HG02571 (cell line): ENCODE measurements at regions not wholly inside any gene's neighbourhood (a gene's known extent, or its start where the extent isn't known, plus 50 kb on each side); places are given as distances from the start of the nearest gene placed in this dataset.

Source experiments
- ATAC-seq: cut with Tn5 transposase; IDR thresholded peaks from one replicate; pipeline ENCODE4 v1.9.1; 2021; ENCODE audit warnings: mild to moderate bottlenecking, moderate library complexity; ENCODE audit not compliant: unreplicated experiment

DNA sequence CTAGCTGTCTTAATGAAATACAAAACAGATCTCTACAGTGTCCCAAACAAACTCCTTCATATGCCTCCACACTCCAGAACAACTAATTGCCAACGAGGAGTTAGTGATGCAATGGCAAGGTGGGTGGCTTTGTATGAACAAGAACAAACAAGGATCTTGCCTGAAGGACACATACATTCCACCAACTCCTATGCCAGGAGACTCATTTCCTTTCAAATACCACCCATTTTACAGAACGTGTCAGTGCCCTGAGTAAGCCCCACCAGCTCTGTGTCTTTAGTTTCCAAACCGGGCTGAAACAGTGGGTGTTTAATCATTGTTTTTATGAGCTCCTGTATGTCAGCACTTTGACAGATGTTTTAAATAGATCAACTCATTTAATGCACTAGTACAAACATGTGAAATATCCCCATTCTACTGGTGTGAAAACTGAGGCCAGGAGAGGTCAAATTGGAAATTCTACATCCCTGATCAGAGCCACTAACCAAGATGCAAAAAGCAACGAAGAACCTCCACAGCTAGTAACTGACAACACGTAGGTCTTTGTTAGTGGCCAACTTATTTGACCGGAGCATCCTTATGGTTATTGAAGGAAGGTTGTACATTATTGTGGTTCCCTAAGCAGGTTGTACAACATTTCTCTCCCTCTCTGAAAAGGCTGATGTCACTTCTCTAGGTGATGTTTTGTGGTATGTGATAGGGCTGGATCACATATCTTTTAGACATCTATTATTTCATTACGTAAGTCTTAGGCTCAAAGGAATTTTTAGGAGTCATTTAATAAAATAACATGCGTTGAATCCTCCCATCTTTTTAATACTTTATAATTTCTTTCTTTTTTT lies 534.9 kb upstream of the TNP1 start:
- ATAC-seq, result no peak

DNA sequence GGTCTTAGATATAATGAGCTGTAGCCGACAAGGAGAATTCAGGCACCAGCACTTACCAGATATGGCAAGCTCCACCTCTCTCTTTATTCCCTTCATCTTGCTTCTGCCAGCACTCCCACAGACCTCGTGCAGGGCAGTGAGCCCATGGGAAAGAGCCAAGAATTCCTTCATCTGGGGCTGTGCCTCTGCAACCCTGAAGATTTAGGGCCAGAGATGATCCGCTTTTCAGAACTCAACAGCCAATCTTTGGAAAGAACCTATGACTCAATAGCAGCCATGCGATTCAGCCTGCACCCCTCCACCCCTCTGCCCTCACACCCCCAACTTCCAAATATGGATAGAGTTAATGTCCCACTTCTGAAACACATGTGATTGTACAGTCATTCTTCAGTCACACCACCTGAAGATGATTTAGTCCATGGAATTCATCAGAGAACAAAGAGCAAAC lies 533.7 kb upstream of the TNP1 start:
- no peak for ATAC-seq

DNA sequence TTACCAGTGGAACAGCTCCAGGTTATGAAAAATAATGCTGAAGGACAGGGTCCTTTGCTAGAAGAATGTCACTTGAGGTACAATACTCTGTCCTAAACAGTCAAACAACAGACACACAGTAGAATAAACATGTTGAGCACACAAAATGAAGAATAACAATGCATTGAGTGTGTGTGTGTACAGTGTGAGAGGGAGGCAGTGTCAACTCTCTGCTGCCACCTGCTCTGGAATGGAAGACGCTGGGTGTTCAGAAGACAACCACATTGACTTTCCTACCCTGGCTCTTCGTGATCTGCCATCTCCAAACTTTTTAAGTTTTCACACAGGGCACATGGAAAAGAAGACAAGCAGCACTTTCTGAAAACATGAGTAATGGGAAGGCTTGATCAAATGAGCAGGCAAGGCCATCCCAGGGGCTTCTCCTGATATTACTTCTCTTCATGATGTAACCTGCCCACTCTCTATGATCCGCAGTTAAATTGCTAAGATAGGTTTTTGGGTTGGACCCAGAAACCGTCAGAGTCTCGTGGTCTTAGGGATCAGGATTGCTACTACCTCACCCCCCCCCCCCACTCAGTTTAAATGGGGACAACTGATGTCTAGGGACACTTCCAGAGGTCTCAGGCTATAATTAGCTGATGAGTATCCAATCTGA lies 533.2 kb upstream of the TNP1 start:
- ATAC-seq, result no peak

DNA sequence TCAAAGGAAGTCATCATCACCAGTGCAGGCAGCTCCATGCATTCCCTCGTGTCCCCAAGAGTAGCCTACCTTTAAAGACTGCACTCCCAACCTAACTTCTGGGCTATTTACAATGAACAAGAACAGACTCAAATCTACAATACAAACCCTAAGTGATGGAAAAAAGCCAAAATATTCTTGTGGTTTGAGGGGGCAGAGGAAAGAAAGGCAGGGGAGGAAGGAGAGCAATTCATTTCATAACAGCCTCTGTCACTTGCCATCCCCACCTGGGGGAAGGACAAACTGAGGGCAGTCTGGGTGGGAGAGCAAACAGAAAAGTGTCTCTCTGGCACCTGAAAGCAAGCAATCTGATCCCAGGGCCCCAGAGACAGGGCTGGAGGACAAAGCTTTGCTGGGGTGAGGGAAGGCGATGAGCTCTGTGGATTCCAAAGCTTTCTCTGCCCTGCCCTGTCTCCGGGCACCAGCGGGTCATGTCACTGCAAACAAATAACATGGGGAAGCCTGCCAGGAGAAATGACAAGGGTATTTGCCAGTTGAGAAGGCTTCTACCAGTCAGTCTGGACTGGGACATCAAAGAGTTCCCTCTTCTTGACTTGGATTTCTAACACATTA lies 528.0 kb upstream of the TNP1 start:
- no peak for ATAC-seq

DNA sequence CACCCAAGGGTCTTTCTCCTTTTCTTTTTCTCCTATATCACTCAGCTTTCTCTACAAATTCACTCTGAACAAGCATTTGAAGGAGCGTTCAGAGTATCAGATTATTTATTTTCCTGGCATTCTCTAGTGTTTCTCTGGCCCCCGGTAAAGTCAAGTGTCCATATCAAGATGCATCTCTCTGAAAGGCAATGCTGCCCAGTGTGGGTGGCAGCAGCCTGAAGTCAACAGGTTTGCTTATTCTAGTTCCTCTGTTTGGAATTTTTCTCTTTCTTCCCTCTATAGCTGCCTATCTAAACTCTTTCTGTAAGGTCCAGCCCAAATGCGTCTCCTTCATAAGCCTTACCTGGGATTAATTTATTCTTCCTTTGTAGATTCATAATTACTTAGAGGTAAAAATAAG lies 526.2 kb upstream of the TNP1 start:
- ATAC-seq, result no peak

DNA sequence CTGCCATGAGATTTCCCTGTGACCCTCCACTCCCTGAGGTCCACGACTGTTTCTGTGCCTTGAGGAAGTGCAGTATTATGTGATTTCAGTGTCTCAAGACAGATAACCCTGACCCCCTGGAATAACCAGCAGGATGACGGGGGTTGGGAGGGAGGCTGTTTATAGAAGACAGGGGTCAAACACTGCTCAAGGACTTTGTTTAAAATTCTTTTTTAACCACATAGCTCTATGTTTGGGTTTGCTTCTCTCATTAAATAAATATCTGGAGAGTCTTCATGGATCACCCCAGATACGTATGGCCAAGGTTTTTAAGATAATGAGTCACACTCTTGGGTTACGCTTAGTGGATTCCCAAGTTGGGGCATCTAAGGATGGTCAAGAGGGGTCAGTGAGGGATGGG lies 523.8 kb upstream of the TNP1 start:
- ATAC-seq, result no peak

DNA sequence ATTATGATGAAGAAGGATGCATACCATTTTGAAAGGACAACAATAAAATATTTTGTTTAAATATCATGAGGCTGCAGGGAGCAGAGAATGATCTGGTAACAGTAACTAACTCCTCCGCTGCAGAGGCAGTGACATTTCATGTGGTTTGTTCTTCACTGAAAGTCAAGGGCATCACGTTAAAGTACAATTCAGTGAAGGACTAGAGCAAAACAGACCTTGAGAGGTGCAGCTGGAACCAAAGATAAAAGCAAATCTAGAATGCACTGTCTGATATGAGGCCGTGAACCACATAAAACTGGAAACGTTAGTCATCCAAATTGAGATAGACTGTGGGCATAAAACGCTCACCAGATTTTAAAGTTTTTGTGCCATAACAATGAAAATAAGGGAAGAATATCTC lies 522.9 kb upstream of the TNP1 start:
- no peak for ATAC-seq

DNA sequence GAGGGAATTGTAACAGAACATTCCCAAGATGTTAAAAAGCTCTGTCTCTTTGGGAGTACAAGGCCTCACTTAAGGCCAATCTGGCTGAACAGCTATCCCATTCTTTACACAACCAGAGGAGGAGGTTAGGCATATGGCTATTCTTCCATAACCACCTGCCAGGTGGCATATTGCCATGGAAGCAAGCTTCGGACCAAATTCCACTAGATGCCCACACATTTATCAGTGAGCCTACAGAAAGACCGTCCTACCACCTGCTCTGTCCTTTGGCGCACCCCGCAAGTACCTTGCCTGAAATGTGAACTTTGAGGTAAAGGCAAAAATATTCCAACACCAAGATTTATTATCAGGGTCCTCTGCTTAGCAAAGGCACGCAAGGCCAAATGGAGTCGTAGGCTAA lies 519.9 kb upstream of the TNP1 start:
- no peak for ATAC-seq

DNA sequence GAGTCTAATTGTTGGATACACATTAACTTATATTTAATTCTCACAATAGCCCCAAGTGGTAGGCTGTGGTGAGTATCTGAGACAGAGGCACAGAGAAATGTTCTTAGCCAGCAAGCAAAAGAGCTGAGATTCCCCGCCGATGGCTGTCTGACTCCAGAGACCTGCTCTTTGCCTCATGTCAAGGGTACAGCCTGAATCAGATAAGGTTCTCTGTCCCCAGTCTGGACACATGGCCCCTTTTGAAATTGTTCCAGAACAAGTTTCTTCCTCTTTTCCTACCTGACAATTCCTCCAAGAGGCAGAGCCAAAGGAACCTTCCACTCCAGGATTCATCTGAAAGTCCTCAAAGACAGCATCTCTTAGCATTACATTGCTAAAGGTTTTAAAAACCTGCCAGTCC lies 512.9 kb upstream of the TNP1 start:
- ATAC-seq, result no peak

DNA sequence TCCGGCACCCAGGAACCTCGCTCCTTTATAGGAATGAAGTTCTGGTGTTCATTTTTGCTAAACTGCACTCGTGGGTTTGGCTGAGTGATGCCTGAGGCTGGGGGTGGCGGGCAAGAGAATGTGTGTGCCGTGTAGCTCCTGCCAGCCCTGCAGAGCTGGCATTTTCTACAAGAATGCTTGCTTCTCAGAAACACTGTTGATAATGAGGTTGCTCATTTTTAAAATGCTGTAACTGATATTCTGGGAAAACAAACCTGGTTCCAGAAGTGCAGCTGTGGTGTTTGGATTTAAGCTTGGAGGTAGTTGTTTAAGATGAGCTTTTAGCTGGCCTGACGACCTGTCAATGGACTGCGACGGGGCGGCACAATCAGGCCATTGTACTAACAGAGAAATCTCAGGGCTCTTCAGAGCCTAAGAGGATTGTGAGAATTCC lies 511.9 kb upstream of the TNP1 start:
- no peak for ATAC-seq

DNA sequence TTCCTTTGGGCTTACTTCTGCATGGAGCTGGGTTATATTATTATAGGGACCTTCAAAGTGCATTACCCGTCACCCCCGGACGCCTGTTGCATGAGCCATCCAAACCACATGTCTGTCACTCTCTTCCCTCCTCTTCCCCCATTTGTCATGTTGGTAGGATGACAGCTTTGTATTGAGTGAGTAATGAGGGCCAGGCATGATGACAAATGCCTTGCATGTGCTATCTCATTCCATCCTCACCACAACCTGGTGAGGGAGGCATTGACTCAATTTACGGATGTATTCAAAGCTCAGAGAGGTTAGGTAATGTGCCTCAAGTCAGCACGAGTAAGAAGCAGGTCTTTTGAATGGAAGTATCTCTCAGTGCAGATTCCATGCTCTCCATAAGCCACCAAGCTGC lies 510.5 kb upstream of the TNP1 start:
- no peak for ATAC-seq

DNA sequence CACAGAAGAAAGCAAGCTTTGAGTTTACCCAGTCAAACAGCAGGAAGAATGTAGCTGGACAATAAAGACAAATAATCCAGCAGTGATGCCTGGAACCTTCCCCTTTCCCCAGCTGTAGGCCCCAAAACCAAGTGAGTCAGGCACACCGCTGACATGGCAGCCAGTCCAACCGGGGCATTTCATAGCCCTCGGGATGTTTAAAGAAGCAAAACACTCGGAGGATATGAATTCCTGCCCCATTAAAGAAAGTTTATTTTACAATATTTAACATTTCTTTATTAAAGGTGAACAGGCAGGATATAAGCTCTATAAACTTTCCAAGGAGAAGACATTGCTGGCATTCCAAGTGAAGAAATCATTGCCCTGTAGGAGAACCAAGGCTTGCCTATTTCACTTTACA lies 507.6 kb upstream of the TNP1 start:
- ATAC-seq, result no peak

DNA sequence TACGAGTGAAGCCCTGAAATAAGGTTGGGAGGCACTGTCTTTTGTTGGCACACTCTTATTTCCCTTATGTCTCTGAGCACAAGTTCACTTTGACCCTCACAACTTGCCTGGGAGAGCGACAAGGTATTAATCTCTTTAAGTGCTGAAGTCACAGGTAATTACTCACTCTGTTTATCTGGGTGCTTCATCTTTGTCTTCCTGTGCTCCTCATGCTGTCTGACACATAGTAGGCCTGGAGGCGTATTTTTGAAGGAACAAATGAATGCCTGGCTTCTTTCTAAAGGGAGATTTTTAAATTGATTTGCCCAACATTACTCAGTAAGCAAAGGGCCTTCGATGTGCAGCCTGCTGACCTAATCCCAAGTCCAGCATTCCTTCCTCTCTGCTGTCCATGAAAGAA lies 507.1 kb upstream of the TNP1 start:
- no peak for ATAC-seq

DNA sequence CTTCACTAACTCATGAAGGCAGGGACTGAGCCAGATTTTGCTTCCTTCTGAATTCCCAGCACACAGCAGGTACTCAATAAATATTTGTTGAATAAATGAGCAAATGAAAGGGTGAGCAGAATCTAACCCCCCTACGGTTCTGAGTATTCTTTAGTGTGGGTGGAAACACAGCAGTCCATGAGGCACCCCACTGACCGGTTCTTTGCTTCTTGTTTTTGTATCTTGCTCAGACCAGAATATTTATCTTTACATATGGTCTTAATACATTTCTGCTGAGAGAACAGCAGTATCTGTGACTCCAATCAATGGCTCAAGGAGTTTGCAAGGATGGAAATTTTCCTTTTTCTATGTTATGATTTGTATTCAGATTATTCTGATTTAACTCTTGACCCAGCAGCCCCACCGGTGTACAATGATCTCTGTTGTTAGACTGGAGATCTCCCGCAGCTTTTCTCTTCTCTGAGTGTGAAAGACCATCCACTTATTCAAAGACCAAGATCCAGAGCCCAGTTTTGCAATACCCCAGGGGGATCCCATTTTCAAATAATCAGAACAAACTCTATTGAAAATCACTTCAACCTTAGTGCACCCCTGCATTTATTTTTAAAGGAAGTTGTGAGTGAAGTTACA lies 506.5 kb upstream of the TNP1 start:
- no peak for ATAC-seq

DNA sequence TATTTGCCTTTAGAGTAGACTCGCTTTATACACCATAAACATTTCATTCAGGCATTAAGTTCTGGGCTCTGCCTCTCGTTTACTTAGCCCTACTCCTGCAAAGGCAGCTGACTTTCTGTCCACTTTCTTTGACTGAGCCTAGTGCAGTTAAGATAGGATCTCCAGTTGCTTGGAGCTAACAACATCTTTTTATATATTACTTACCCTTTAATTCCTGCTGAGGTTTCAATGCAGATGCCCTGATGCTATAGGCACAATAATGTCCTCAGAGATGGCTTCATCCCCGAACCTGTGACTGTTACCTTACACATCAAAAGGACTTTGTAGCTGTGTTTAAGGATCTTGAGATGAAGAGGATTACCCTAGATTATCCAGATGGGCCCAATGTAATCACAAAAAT lies 505.8 kb upstream of the TNP1 start:
- no peak for ATAC-seq

DNA sequence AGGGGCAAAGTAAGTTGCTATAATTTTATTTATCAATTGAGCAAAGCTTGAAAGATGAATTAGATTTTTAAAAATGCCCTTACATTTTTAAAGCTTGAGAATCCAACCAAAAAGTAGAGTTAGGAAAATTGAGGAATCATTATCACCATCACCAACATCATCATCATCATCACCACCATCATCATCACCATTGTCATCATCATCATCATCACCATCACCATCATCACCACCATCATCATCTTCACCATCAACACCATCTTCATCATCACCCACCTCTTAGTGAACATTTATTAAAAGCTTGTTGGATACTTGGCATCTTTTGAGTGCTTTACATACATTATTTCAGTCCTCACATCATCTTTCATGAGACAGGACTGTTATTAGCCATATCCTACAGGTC lies 504.4 kb upstream of the TNP1 start:
- ATAC-seq, result no peak

DNA sequence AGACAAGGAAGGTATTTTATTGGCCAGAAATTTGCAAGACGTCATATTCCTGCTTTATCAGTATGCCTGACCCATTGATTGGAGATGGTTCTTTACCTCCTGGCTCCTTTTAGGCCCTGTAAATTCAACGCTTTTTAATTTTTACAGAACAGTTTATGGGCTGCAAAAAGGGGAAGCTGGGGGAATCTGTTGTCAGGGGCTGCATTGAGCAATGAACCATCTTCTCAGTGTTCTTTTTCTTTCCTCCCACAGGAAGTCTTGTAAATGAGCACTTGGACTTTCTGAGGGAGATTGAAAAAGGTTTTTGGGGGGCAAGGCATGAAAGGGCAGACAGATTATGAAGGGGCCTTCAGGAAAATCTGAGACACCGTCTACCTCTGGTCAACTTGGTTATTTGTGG lies 503.6 kb upstream of the TNP1 start:
- no peak for ATAC-seq

DNA sequence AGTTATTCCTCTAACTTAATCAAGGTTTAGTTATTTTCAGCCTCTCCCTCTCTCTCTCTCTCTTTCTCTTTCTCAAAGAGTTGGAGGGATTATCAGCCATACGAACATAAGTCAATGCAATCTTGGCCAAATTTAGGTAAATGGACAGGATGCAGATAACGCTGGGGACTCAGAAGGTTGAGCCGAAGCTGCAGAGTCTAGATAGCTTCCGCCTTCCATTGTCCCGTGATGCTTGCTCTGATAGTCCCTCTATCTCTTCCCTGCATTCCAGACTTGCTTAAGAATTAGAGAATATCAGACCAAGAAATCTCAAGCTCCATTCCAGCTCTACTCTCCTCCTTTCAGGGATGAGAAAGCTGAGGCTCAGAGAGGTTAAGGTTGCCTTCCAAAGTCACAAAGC lies 502.8 kb upstream of the TNP1 start:
- ATAC-seq, result no peak

DNA sequence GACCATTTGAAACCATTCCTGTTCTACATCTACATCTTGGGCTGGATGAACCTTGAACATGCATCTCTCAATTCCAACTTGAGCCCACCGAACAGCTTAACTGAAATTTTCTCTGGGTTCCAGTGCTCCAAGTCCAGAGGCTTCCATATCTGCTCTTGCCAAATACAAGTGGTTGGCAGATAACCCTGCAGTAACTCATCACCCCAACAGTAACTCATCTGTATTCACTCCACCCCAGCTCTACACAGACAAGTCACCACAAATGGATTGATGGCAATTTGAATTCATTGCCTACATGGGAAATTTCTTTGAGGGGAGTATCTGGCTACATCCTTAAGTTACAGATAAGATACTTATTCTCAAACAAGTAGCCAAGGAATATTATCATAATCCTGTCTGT lies 502.4 kb upstream of the TNP1 start:
- no peak for ATAC-seq

DNA sequence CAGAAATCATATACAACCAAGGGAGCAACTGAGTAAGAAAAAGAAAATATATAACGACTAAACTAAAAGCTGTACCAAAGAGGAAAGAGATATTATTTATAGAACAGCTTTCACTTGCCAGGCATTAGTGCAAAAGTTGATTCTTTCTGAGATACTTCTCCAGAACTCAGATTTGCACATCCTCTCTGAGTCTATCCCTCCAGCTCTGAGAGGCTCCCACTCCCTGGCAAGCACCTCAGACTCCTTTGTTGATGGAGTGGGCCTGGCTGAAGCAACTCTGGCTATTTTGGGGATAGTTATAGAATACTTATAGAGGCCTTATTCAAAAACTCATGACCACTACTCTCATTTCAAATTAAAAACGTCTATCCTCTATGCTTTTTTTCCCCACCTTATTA lies 501.6 kb upstream of the TNP1 start:
- ATAC-seq, result no peak

DNA sequence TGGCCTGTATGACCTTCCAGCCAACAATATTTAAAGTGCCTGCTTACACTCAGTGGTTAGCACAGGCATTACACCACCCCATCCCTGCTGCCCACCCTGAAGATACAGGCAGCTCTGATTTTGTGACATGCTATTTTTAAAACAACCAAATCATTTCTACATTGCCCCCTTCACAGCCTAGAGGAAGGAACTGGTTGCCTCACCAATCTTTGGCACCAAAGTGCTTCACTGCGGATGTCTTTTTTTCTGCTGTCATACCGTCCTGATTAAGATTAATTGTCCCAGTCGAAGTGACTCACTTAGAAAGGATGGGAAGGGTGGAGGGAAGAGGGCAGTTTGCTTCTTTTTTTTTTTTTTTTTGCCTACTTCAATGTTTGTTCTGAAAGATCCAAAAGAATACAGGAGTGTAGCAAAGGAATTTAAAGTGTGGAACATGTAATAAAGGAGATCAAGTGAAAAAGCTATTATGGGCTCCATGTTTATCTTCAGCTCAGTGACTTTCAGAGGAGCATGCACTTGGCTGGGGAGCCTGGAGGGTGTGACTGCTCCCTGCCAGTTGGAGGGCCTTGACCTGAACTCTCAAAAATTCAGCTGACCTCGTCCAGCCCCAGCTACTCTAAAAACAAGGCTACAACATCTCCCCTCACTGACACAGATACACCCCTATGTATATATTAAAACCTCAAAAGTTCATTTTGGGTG lies 501.1 kb upstream of the TNP1 start:
- no peak for ATAC-seq
